HG03095 (cell line): ENCODE measurements at regions not wholly inside any gene's neighbourhood (a gene's known extent, or its start where the extent isn't known, plus 50 kb on each side); places are given as distances from the start of the nearest gene placed in this dataset.

Source experiments
- ATAC-seq: cut with Tn5 transposase; IDR thresholded peaks from one replicate; pipeline ENCODE4 v1.9.1; 2021; ENCODE audit warnings: moderate library complexity; ENCODE audit not compliant: unreplicated experiment

- ATAC-seq = no peak
Measured at GRCh38 chr7:68442931-68443631, 1155.2 kb upstream of the AUTS2 start.

- no peak for ATAC-seq
Measured at GRCh38 chr7:68444042-68444441, 1154.2 kb upstream of the AUTS2 start.

GRCh38 chr7:68444956-68445355 is 1153.3 kb upstream of the AUTS2 start:
- ATAC-seq = no peak

GRCh38 chr7:68446183-68446582 is 1152.1 kb upstream of the AUTS2 start:
- no peak for ATAC-seq

GRCh38 chr7:68449099-68449498 is 1149.2 kb upstream of the AUTS2 start:
- no peak for ATAC-seq

- no peak for ATAC-seq
Measured at GRCh38 chr7:68449816-68450215, 1148.5 kb upstream of the AUTS2 start.

- ATAC-seq = no peak
Measured at GRCh38 chr7:68454931-68455330, 1143.3 kb upstream of the AUTS2 start.

GRCh38 chr7:68456469-68456868 is 1141.8 kb upstream of the AUTS2 start:
- ATAC-seq = no peak

- no peak for ATAC-seq
Measured at GRCh38 chr7:68457481-68457880, 1140.8 kb upstream of the AUTS2 start.

GRCh38 chr7:68458010-68458908 is 1140.0 kb upstream of the AUTS2 start:
- no peak for ATAC-seq

GRCh38 chr7:68461430-68461829 is 1136.8 kb upstream of the AUTS2 start:
- ATAC-seq = no peak

GRCh38 chr7:68470836-68471435 is 1127.3 kb upstream of the AUTS2 start:
- no peak for ATAC-seq

GRCh38 chr7:68472688-68473087 is 1125.6 kb upstream of the AUTS2 start:
- no peak for ATAC-seq

GRCh38 chr7:68474661-68475216 is 1123.5 kb upstream of the AUTS2 start:
- ATAC-seq = no peak

GRCh38 chr7:68476966-68477365 is 1121.3 kb upstream of the AUTS2 start:
- ATAC-seq = no peak

- ATAC-seq = no peak
Measured at GRCh38 chr7:68478326-68478725, 1119.9 kb upstream of the AUTS2 start.

GRCh38 chr7:68482800-68483199 is 1115.5 kb upstream of the AUTS2 start:
- ATAC-seq = no peak

GRCh38 chr7:68484731-68485130 is 1113.5 kb upstream of the AUTS2 start:
- no peak for ATAC-seq

- no peak for ATAC-seq
Measured at GRCh38 chr7:68485253-68485917, 1112.9 kb upstream of the AUTS2 start.

- ATAC-seq = no peak
Measured at GRCh38 chr7:68488341-68489060, 1109.8 kb upstream of the AUTS2 start.
